AG10803 (cell line): ENCODE measurements at regions not wholly inside any gene's neighbourhood (a gene's known extent, or its start where the extent isn't known, plus 50 kb on each side); places are given as distances from the start of the nearest gene placed in this dataset.
"Not testable (repeated sequence)": the region's sequence is repeated elsewhere in the genome, so short reads cannot be mapped to it uniquely, and the experiment has no call there.

Experiments
- DNase-seq: peaks from one replicate; pipeline ENCODE4 v3.0.0; 2010; ENCODE audit warnings: low read depth
- H3K4me3 ChIP-seq: 2 replicates; pipeline ENCODE4 v1.5.1; 2011; ENCODE audit warnings: mild to moderate bottlenecking, low read length, control low read depth
- TF ChIP-seq, protein P1 (sequence below): conservative IDR thresholded peaks from 2 replicates; pipeline ENCODE4 v1.5.1; 2011; ENCODE audit warnings: mild to moderate bottlenecking, low read length, control low read depth, inconsistent platforms

DNA sequence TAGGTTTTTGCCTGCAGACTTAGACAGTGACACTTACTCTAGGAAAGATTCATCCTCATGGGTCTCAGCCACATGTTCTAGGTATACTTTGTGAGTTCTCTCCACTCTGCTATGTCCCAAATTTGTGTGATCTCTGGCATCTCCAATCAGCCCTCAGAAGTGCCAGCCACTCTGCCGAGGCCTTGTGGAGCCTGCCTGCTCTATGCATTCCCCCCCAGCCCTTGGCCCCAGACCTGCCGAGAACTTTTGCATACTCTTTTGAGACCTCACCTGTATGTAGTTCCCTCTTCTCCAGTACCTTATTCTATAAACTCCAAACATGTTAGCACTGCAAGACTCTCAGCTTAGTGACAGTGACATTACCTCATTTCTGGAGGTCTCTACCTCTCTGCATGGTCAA is 2170.5 kb upstream of the DEFB115 start:
- H3K4me3 ChIP-seq, result no peak overlapping the region
- TF ChIP-seq, protein P1, sequence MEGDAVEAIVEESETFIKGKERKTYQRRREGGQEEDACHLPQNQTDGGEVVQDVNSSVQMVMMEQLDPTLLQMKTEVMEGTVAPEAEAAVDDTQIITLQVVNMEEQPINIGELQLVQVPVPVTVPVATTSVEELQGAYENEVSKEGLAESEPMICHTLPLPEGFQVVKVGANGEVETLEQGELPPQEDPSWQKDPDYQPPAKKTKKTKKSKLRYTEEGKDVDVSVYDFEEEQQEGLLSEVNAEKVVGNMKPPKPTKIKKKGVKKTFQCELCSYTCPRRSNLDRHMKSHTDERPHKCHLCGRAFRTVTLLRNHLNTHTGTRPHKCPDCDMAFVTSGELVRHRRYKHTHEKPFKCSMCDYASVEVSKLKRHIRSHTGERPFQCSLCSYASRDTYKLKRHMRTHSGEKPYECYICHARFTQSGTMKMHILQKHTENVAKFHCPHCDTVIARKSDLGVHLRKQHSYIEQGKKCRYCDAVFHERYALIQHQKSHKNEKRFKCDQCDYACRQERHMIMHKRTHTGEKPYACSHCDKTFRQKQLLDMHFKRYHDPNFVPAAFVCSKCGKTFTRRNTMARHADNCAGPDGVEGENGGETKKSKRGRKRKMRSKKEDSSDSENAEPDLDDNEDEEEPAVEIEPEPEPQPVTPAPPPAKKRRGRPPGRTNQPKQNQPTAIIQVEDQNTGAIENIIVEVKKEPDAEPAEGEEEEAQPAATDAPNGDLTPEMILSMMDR, result no peak
- DNase-seq, result no peak

DNA sequence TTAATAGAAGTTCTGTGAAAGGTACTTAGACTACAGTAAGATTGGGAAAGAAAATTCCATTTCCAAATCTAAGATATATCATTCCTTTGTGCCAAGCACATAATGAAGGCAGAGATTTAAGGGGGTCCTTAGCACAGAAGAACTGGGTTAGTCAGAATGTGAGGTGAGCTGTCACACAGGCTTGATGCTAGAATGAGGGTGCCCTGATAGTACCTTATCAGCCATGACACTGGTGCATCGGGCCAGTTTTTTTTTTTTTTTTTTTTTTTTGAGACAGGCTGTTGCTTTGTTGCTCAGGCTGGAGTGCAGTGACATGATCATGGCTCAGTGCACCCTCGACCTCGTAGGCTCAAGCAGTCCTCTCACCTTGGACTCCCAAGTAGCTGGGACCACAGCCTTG is 2169.6 kb upstream of the DEFB115 start:
- not testable (repeated sequence) for DNase-seq, H3K4me3 ChIP-seq

DNA sequence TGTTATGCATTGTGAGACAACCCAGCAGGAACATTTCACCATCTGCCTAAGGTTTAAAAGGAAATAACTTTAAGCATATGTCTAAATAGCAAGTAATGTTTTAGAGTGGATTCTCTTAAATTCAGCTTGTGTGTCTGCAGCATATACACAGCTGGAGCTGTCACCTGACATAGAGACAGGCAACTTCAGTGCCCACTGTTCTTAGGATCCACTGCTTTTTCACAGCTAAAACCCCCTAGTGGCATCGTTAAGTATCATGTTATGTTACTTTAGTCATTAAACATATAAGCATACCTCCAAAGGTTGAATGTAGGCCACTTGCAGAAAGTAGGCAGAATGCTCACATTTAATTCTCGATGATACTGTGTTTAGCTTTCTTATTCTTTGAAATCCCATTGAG is 2169.0 kb upstream of the DEFB115 start:
- DNase-seq, H3K4me3 ChIP-seq: not testable (repeated sequence)

DNA sequence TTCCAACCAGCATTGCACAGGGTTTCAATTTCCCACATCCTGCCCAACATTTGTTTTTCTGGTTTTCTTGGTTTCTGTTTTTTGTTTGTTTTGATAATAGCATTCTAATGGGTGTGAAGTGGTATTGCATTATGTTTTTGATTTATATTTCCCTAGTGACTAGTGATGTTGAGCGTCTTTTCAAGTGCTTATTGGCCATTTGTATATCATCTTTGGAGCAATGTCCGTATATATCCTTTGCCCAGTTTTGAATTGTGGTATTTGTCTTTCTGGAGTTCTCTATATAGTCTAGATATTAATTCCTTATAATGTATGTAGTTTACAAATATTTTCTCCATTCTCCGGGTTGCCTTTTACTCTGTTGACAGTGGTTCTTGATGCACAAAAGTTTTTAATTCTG is 2168.1 kb upstream of the DEFB115 start:
- not testable (repeated sequence) for DNase-seq, H3K4me3 ChIP-seq

DNA sequence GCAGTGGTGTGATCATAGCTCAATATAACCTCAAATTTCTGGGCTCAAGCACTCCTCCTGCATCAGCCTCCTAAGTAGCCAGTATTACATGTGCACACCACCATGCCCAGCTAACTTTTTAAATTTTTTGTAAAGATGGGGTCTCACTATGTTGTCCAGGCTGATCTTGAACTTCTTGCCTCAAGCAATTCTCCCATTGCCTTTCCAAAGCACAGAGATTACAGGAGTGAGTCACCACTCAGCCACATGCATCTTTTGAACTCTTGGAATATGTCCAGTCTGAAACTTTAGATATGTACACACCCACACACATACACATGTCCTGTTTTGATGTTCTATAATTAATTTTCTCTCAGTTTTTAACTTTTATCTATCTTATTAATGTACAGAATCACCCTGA is 2163.5 kb upstream of the DEFB115 start:
- H3K4me3 ChIP-seq, DNase-seq: not testable (repeated sequence)

DNA sequence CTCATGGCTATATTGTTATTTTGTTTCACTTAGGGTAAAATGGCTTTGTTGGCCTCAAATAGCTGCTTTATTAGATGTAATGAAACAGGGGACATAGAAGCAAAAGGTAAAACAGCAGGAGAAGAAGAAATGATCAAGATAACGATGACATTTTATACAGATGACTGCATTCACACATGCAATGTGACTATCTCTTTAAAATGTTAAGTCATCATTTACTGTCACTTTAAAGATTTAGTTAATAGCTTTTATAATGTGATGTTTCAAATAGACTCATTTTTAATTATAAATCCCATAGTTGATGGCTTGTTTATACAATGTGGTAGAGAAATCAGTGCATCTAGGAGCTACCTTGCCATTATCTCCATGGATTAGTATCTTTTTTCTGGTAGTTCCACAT is 2160.8 kb upstream of the DEFB115 start:
- DNase-seq, H3K4me3 ChIP-seq: not testable (repeated sequence)

DNA sequence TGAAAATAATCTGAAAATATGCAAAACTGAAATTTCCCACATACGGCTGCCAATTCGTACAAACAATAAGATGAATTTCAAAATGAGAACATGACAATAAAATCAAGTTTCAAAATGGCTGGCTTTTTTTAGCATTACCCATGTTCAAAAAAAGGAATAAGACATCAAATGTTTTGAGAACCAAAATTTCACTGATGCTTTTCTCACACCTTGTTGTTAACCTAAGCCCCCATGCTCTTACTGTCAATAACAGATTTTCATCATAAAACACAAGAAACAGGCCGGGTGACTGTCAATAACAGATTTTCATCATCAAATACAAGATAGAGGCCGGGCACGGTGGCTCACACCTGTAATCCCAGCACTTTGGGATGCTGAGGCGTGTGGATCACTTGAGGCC is 2149.6 kb upstream of the DEFB115 start:
- H3K4me3 ChIP-seq, DNase-seq: not testable (repeated sequence)

DNA sequence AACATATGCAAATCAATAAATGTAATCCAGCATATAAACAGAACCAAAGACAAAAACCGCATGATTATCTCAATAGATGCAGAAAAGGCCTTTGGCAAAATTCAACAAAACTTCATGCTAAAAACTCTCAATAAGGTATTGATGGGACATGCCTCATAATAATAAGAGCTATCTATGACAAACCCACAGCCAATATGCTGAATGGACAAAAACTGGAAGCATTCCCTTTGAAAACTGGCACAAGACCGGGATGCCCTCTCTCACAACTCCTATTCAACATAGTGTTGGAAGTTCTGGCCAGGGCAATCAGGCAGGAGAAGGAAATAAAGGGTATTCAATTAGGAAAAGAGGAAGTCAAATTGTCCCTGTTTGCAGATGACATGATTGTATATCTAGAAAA is 2148.1 kb upstream of the DEFB115 start:
- DNase-seq, H3K4me3 ChIP-seq: not testable (repeated sequence)

DNA sequence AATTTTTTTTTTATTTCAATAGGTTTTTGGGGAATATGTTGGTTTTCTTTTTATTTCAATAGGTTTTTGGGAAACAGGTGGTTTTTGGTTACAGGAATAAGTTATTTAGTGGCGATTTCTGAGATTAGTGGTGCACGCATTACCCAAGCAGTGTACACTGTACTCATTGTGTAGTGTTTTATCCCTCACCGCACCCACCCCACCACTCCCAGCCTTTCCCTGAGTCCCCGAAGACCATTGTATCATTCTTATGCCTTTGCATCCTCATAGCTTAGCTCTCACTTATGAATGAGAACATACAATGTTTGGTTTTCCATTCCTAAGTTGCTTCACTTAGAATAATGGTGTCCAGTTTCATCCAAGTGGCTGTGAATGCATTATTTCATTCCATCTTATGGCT is 2142.4 kb upstream of the DEFB115 start:
- H3K4me3 ChIP-seq, DNase-seq: not testable (repeated sequence)

DNA sequence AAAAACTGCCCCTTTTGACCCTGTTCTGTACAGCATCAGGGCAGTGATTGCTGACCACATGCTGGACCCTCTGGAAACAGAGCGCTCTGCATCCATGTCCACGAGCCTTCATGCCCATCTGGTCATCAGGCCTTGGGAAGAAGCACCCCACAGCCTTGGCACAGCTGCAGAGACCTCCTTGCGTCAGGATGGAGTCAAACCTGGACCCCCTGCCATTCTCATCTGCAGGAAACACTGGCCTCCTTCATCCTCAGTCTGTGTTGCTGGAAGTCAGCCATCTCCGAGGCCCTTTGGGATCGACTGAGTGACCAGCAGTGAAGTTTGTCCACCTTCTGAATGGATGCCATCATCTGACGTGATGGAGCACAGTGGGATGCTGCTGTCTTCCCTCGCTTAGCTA is 2138.3 kb upstream of the DEFB115 start:
- no peak overlapping the region for H3K4me3 ChIP-seq
- TF ChIP-seq, protein P1, result no peak
- DNase-seq, result no peak

DNA sequence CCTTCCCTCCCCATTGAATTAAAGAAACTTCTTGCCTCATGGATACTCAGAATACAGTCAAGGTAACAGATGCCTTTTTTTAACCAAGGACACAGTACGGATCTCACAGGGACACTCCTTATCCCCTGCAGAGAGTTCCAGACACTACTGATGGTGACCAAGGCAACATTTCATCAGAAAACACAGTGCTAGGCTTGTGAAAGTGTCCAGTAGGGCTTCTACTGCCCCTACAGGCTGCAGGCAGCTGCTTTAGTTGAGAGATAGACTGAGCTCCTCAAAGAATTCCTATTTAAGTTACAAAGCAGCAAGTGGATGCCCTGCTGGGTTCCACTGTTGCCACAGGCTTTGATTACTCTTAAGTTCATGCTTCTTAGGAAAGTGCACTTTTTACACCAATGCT is 2137.8 kb upstream of the DEFB115 start:
- DNase-seq, H3K4me3 ChIP-seq: not testable (repeated sequence)

DNA sequence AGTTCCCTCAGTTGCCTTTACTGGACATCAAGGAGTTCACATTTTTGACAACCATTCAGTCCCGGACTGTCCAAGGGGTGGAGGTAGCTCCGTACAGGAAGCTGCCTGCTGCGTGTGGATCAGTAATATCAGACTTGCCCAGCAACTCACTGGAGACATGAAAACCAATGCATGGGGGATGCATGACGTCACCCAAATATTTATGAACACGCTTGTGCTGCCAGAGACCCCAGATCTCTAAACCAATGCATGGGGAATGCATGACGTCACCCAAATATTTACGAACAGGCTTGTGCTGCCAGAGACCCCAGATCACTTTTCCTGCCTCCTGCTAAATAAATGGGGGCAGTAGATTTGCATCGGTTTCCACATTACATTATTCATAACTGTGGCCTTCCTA is 2137.4 kb upstream of the DEFB115 start:
- H3K4me3 ChIP-seq, DNase-seq: not testable (repeated sequence)

DNA sequence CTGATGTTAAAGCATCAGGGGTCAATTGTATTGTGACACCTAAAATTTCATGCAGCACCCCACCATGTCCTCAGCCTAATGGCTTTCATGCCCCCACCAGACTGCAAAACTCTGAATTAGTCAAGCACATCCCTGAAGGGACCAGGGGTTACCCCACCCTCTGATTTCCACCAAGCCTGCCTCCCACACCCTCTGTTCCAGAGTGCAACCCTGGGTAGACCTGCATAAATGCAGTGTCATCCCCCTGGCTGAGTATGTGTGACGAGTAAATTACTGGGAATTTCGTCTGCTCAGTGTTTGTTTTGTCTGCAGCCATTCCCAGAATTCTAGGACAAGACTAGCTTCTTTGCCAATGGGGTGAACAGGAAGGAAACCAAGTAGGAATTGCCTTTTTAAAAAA is 2136.9 kb upstream of the DEFB115 start:
- DNase-seq, H3K4me3 ChIP-seq: not testable (repeated sequence)

DNA sequence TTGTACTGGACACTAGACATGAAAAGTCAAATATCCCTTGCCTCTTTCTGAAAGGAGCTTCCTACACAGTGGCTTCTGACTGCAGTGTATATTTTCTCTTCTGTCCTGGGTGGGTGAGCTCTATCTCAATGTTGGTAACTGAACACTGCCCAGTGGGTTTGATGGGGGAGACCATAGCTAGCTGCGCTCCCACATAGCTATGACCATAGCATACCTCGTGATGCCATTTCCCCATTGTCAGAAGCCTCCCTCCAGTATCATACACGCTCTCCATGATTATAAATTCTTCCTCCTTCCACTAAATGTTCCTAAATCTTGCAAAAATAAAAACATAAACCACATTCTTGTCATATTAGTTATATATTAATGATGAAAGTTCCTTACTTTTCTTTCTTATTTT is 2134.7 kb upstream of the DEFB115 start:
- DNase-seq, H3K4me3 ChIP-seq: not testable (repeated sequence)
